Upper lobe of left lung (tissue), 6 donors: ENCODE measurements at regions not wholly inside any gene's neighbourhood (a gene's known extent, or its start where the extent isn't known, plus 50 kb on each side); places are given as distances from the start of the nearest gene placed in this dataset.

Experiments
- ATAC-seq, 2 donors: fragments of 200-7000 bp; cut with Tn5 transposase; one replicate each; pipeline ENCODE4 v1.9.1; 2022; ENCODE audit warnings: mild to moderate bottlenecking in 2 of 2, moderate library complexity in 2 of 2; ENCODE audit not compliant: low FRiP score in 2 of 2
- DNase-seq, 2 donors: peaks; one replicate each; pipeline ENCODE4 v3.0.0-alpha.2; 2019 to 2020
- H3K27ac ChIP-seq, 4 donors: fragments of 200-600 bp; sonication (generic); one replicate each; pipeline ENCODE4 v1.5.1; 2016 to 2019
- H3K27me3 ChIP-seq, 4 donors: fragments of 200-600 bp; sonication (generic); one replicate each; pipeline ENCODE4 v1.5.1; 2017 to 2019
- H3K36me3 ChIP-seq, 4 donors: fragments of 200-600 bp; sonication (generic); one replicate each; pipeline ENCODE4 v1.5.1; 2016 to 2019
- H3K4me1 ChIP-seq, 4 donors: fragments of 200-600 bp; sonication (generic); one replicate each; pipeline ENCODE4 v1.5.1; 2018 to 2019
- H3K4me3 ChIP-seq, 4 donors: fragments of 200-600 bp; sonication (generic); one replicate each; pipeline ENCODE4 v1.5.1; 2017 to 2019; ENCODE audit warnings: mild to moderate bottlenecking in 2 of 4, moderate library complexity in 1 of 4
- H3K9me3 ChIP-seq, 4 donors: fragments of 200-600 bp; sonication (generic); one replicate each; pipeline ENCODE4 v1.5.1; 2018 to 2019
- CTCF ChIP-seq, 6 experiments: fragments of 450-650 bp in 4 of 6; fragments of 200-600 bp in 2 of 6; sonication (generic) in 2 of 6; IDR thresholded peaks; one replicate each; pipeline ENCODE4 v1.5.1; 2016 to 2019; ENCODE audit warnings: antibody characterized with exemption in 6 of 6
- EP300 ChIP-seq, 4 donors: sonication (generic); formaldehyde crosslinking; IDR thresholded peaks; one replicate each; pipeline ENCODE4 v1.5.1; 2017; ENCODE audit warnings: antibody characterized with exemption in 4 of 4, control low read depth in 2 of 4
- POLR2A ChIP-seq, 4 donors: fragments of 450-650 bp; IDR thresholded peaks; one replicate each; pipeline ENCODE4 v1.5.1; 2016 to 2017; ENCODE audit warnings: antibody characterized with exemption in 4 of 4, mild to moderate bottlenecking in 2 of 4
- POLR2AphosphoS5 ChIP-seq, 2 donors: sonication (generic); formaldehyde crosslinking; IDR thresholded peaks; one replicate each; pipeline ENCODE4 v1.5.1; 2017; ENCODE audit warnings: antibody characterized with exemption in 2 of 2
- WGBS, 2 donors: methylation state at CpG; one replicate each; pipeline ENCODE4 v1.1.5; 2017 to 2018; 5-methylcytosine and 5-hydroxymethylcytosine counted together
- donor health status: DM: no; HTN: no; CAD: no; lungs with moderate emphysema.
- donor health status: DM: no; HTN: yes; CAD: no; lungs with severe emphysema.

- peak in 1 of 2 donors; percentile 9 for DNase-seq
- no peak overlapping the region for H3K27ac ChIP-seq
- TF ChIP-seq POLR2AphosphoS5 (IDR thresholded peaks at IDR 0.05) (no peak), EP300 (IDR thresholded peaks at IDR 0.05) (no peak), POLR2A (IDR thresholded peaks at IDR 0.05) (no peak), CTCF (IDR thresholded peaks at IDR 0.05) (no peak)
- WGBS, 2 donors = 27 to 49% methylated on average over 3 of the region's 3 CpGs
- H3K4me3 ChIP-seq = no peak overlapping the region
- no peaks in the 10 kb centered on the region for H3K27me3 ChIP-seq
- no peaks in the 10 kb centered on the region for H3K36me3 ChIP-seq
- no peak for ATAC-seq
- peaks cover 0 to 7% (median 2%) of the 10 kb centered on the region in 4 donors for H3K4me1 ChIP-seq
- peaks cover 0 to 7% (median 1%) of the 10 kb centered on the region in 4 donors for H3K9me3 ChIP-seq
Observed at GRCh38 chr20:24773751-24774201, 175.3 kb upstream of the CST7 start.

- Histone ChIP-seq H3K36me3 (no peaks in the 10 kb centered on the region), H3K27me3 (no peaks in the 10 kb centered on the region), H3K9me3 (peaks cover 0 to 7% (median 1%) of the 10 kb centered on the region in 4 donors), H3K4me3 (no peak overlapping the region), H3K27ac (no peak overlapping the region), H3K4me1 (peaks cover 0 to 7% (median 2%) of the 10 kb centered on the region in 4 donors)
- ATAC-seq (no peak), DNase-seq (no peak)
- TF ChIP-seq EP300 (IDR thresholded peaks at IDR 0.05) = no peak
- TF ChIP-seq CTCF (IDR thresholded peaks at IDR 0.05) = no peak
- no peak for TF ChIP-seq POLR2A (IDR thresholded peaks at IDR 0.05)
- no peak for TF ChIP-seq POLR2AphosphoS5 (IDR thresholded peaks at IDR 0.05)
Observed at GRCh38 chr20:24775966-24776365, 173.1 kb upstream of the CST7 start.

GRCh38 chr20:24776755-24777271 is 172.3 kb upstream of the CST7 start:
- TF ChIP-seq CTCF (IDR thresholded peaks at IDR 0.05) (no peak), EP300 (IDR thresholded peaks at IDR 0.05) (no peak), POLR2A (IDR thresholded peaks at IDR 0.05) (no peak), POLR2AphosphoS5 (IDR thresholded peaks at IDR 0.05) (no peak)
- WGBS, 2 donors = 80 to 90% methylated on average over 3 to 6 of the region's 6 CpGs
- ATAC-seq = no peak
- Histone ChIP-seq H3K9me3 (peaks cover 0 to 7% (median 1%) of the 10 kb centered on the region in 4 donors), H3K4me1 (peaks cover 0 to under 1% (median under 1%) of the 10 kb centered on the region in 4 donors), H3K27ac (no peak overlapping the region), H3K36me3 (no peaks in the 10 kb centered on the region), H3K27me3 (no peaks in the 10 kb centered on the region), H3K4me3 (no peak overlapping the region)
- DNase-seq = peak in 1 of 2 donors; percentile 9

- no peak overlapping the region for H3K27ac ChIP-seq
- 45 to 52% methylated on average over 3 to 5 of the region's 5 CpGs for whole genome bisulfite sequencing, 2 donors
- no peaks in the 10 kb centered on the region for H3K36me3 ChIP-seq
- TF ChIP-seq CTCF (IDR thresholded peaks at IDR 0.05) (no peak), POLR2A (IDR thresholded peaks at IDR 0.05) (no peak), EP300 (IDR thresholded peaks at IDR 0.05) (no peak), POLR2AphosphoS5 (IDR thresholded peaks at IDR 0.05) (no peak)
- H3K4me3 ChIP-seq = no peak overlapping the region
- H3K9me3 ChIP-seq = peaks cover 0 to 7% (median 1%) of the 10 kb centered on the region in 4 donors
- H3K4me1 ChIP-seq = no peaks in the 10 kb centered on the region
- no peaks in the 10 kb centered on the region for H3K27me3 ChIP-seq
- peak in 1 of 2 donors; percentile 11 for DNase-seq
- ATAC-seq = no peak
Observed at GRCh38 chr20:24777746-24778145, 171.3 kb upstream of the CST7 start.

- peaks cover 0 to 7% (median 1%) of the 10 kb centered on the region in 4 donors for H3K9me3 ChIP-seq
- TF ChIP-seq EP300 (IDR thresholded peaks at IDR 0.05) = no peak
- no peak overlapping the region for H3K4me3 ChIP-seq
- ATAC-seq = no peak
- H3K27ac ChIP-seq = no peak overlapping the region
- peak; percentile 18 to 53 for DNase-seq
- WGBS, 2 donors = 13 to 36% methylated on average over 8 to 14 of the region's 14 CpGs
- no peaks in the 10 kb centered on the region for H3K36me3 ChIP-seq
- H3K4me1 ChIP-seq = no peaks in the 10 kb centered on the region
- H3K27me3 ChIP-seq = no peaks in the 10 kb centered on the region
Observed at GRCh38 chr20:24778585-24779031, 170.5 kb upstream of the CST7 start.
